HuH-7.5 (cell line): ENCODE measurements at regions not wholly inside any gene's neighbourhood (a gene's known extent, or its start where the extent isn't known, plus 50 kb on each side); places are given as distances from the start of the nearest gene placed in this dataset.
"Not testable (repeated sequence)": the region's sequence is repeated elsewhere in the genome, so short reads cannot be mapped to it uniquely, and the experiment has no call there.

Experiments
- DNase-seq: peaks from one replicate; pipeline ENCODE4 v3.0.0; 2011; ENCODE audit warnings: low spot score

GRCh38 chr1:30148676-30149075, 574.7 kb downstream of the MATN1 start:
- no peak for DNase-seq

GRCh38 chr1:30147188-30147587, 576.2 kb downstream of the MATN1 start:
- DNase-seq: no peak

DNA sequence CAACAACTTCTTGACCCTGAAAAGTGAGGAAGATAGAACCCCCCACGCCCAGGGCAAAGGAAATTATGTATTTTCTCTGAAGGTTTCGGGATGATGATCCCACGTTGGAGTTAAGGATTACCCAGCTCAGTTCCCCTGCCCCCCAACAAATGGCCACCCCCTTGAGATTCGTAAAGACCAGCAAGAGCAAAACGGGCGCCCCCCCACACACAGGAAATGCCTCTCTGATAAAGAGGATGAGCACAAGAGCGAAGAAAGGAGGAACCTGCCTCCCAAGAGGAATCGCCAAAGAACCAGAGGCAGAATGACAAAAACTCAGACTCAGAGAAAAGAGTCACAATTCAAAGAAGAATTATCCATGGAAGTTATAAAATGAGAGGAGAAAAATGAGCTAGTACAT, 576.9 kb downstream of the MATN1 start:
- DNase-seq: no peak

DNA sequence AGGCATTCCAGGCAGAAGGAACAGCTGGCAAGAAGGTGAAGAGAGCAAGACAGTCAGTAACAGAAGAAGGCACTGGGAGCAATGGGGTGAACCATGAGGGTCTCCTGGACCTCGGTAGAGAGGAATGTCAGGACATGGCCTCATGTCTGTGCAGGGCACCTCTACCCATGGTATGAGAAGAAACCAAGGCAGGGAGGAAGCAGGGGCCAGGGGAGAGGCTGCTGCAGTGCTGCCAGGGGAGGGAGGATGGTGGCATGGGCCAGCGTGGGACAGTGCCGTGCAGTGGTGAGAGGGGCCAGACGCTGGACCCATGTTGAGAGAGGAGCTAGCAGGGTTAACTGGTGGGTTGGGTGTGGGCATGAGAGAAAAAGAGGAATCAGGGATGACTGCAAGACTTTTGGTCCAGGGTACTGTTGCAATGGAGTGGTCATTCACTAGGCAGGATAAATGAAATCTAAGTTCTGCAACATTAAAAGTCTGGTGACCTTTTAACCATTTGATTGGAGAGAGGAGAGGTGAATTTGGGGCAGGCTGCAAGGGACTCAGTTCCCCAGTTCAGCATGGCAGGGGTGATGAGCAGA, 577.6 kb downstream of the MATN1 start:
- no peak for DNase-seq

DNA sequence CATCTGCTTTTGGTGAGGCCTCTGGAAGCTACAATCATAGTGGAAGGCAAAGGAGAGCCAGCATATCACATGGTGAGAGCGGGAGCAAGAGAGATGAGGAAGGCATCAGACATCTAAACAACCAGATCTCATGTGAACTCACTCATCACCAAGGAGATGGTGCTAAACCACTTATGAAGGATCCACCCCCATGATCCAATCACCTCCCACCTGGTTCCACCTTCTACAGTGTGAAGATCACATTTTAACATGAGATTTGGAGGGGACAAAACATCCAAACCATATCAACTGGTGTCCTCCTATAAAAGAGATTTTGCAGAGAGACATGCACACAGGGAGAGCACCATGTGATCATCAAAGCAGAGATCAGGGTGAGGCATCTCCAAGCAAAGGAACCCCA, 578.6 kb downstream of the MATN1 start:
- no peak for DNase-seq

- no peak for DNase-seq
Measured at GRCh38 chr1:30143517-30143916, 579.9 kb downstream of the MATN1 start.

DNA sequence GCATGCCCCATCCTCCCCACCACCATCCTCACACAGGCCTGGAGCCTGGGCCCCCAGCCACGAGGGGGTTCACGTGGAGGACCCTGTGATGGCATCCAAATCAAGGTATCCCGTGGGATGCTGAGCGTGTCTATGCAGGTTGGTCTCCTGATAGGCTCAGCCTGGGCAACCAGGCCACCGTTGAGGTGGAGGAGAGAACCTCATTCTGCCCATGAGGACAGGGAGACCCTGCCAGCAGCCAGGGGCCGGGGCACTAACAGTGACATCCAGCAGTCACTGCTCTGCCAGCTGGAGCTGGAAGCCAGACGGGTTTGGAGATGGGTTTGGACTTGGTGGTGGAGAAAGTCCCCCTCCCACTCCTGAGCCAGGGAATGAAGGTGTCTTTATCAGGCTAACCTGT, 582.8 kb downstream of the MATN1 start:
- DNase-seq: no peak

DNA sequence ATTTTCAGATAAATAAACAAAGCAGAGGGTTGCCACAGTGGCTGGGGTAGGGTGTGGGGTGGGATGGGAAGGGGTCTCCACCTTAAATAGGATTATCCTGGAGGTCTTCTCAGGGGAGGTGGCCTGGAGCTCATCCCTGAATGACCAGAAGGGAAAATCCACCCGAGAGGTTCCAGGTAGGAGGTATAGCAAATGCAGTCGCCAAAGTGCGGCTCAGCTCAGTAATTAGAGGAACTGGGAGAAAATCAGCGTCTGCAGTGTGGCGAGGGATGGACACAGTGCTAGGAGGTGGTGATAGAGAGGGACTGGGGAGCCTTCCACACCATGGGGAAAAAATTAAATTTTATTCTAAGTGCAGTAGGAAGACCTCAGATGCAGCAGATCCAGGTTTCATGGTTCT, 584.5 kb downstream of the MATN1 start:
- no peak for DNase-seq

- no peak for DNase-seq
Measured at GRCh38 chr1:30137001-30137400, 586.4 kb downstream of the MATN1 start.

GRCh38 chr1:30135698-30136097, 587.7 kb downstream of the MATN1 start:
- DNase-seq: no peak

GRCh38 chr1:30134466-30135217, 588.7 kb downstream of the MATN1 start:
- DNase-seq: no peak

- DNase-seq: no peak
Measured at GRCh38 chr1:30133414-30134055, 589.9 kb downstream of the MATN1 start.

- DNase-seq: no peak
Measured at GRCh38 chr1:30132602-30133286, 590.6 kb downstream of the MATN1 start.

DNA sequence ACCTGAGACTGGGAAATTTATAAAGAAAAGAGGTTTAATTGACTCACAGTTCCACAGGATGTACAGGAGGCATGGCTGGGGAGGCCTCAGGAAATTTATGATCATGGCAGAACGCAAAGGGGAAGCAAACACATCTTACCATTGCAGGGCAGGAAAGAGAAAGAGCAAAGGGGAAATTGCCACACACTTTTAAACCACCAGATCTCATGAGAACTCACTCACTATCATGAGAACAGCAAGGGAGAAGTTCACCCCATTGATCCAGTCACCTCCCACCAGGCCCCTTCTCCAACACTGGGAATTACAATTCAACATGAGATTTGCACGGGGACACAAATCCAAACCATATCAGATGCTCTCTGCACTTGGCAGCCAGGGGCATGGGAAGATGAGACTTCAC, 592.8 kb downstream of the MATN1 start:
- not testable (repeated sequence) for DNase-seq

DNA sequence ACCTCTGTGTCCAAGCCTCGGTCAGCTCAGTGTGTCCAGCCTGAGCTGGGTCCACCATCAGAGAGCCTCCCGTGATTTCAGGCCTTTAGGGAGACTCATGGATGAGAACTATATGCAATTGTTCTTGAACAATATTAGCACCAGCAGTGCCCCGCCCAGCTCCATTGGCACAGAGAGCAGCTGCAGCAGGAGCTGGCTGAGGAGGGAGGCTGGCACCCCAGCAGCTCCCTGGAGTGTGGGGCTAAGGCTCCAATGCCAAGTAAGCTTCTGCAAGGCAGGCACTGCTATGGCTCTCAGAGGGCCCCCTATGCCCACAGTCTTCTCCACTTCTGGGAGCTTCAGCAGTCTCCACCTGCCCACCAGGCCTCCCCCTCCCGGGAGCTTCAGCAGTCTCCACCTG, 593.3 kb downstream of the MATN1 start:
- DNase-seq: no peak

- no peak for DNase-seq
Measured at GRCh38 chr1:30129421-30130055, 593.8 kb downstream of the MATN1 start.

- no peak for DNase-seq
Measured at GRCh38 chr1:30129001-30129408, 594.4 kb downstream of the MATN1 start.

GRCh38 chr1:30126848-30127247, 596.5 kb downstream of the MATN1 start:
- no peak for DNase-seq

DNA sequence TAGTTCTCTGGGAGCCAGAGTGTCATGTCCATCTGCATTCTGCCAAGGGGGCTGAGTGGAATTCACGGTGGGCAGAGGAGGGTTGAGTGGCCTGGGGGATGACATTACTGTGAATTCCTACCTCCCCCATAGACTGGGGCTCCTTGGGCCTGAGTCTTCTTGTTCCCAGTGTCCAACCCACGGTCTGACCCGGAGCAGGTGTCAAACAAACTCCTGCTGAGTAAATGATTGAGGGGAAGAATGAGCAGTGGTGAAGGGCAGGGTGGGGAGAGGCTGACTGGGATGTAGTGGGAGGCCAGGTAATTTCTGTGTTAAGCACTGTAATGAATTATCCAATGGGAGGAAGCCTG, 597.6 kb downstream of the MATN1 start:
- DNase-seq: no peak

DNA sequence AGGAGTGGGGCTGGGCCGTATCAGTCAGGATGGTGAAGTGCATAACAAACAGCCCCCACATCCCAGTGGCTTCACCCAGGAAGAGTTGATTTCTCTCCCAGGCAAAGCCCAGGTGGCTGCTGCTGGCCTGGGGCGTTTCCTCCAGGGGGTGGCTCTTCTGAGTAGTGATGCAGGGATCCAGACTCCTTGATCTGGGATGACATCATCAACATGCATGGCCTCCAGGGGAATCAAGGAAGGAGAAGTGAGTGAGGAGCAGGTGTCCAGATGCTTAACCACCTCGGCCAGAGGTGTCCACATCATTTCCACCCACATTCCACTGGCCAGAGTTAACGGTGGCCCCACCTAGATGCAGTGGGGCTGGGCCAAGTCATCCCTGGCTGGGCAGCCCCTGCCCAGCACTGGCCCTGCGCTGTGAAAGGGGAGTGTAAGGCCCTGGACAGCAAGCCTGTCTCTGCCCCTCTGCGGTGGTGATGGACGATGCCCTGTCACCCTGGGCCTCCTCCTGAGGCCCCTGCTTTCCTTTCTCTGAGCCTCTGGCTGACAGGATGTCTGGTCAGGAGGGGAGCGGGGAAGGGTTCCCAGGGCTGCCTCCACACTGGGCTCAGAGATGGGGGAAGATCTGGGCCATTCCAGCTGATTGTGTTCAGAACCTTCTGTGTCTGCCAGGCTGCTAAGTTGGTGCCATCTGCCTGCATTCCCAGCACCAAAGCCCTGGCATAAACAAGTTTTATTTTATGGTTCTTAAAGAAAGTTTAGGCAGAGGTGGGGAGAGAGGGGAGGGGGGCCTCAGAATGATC, 598.2 kb downstream of the MATN1 start:
- no peak for DNase-seq

- no peak for DNase-seq
Measured at GRCh38 chr1:30123896-30124295, 599.5 kb downstream of the MATN1 start.

GRCh38 chr1:30123036-30123435, 600.3 kb downstream of the MATN1 start:
- DNase-seq: no peak
